HCT116 (cell line): ENCODE measurements at regions not wholly inside any gene's neighbourhood (a gene's known extent, or its start where the extent isn't known, plus 50 kb on each side); places are given as distances from the start of the nearest gene placed in this dataset.
A peak's percentile ranks its signal among the peaks of the same experiment; 100 is the strongest.

Experiments used
- ATAC-seq: fragments of 200-7000 bp; cut with Tn5 transposase; 2 replicates; pipeline ENCODE4 v1.9.1; 2020; ENCODE audit warnings: mild to moderate bottlenecking, moderate library complexity
- BruUV-seq: library from RNA; stranded (reverse); fragments of 400-500 nt; replicated peaks from 2 replicates; lab custom pipeline; 2021; lab: Mats Ljungman, UMichigan
- CTCF ChIA-PET: fragments of 300-600 bp; sonication (Branson Sonifier 250); formaldehyde crosslinking; loops from one replicate; lab custom pipeline; 2021; ENCODE audit warnings: antibody characterized with exemption; lab: Charles Lee
- POLR2A ChIA-PET: fragments of 300-600, 350-600 bp; sonication (Branson Sonifier 250); formaldehyde crosslinking; loops from one replicate; lab custom pipeline; 2021; ENCODE audit warnings: antibody characterized with exemption; lab: Charles Lee
- RAD21 ChIA-PET, 2 experiments: fragments of 300-600 bp; sonication (Branson Sonifier 250); formaldehyde crosslinking; loops; one replicate each; lab custom pipeline; 2023; ENCODE audit warnings: low total read pairs in 2 of 2; ENCODE audit not compliant: uncharacterized antibody in 2 of 2, unreplicated experiment in 2 of 2, low non-redundant PET in 1 of 2; lab: Charles Lee
- DNase-seq: peaks from one replicate; pipeline ENCODE4 v3.0.0-alpha.2; 2010; ENCODE audit warnings: low read depth, low spot score
- H2AFZ ChIP-seq: fragments of 200-600 bp; shearing (Covaris generic), sonication (generic); 2 replicates; pipeline ENCODE4 v1.6.1; 2017; ENCODE audit warnings: low read depth, mixed run types, mixed read lengths, antibody characterized with exemption, low read length; ENCODE audit not compliant: poor library complexity, severe bottlenecking
- H3K27ac ChIP-seq: 2 replicates; pipeline ENCODE4 v1.5.1; 2012; ENCODE audit warnings: low read depth, low read length
- H3K27me3 ChIP-seq: fragments of 200-600 bp; sonication (generic); 2 replicates; pipeline ENCODE4 v1.6.1; 2016; ENCODE audit warnings: mixed run types, low read length, mixed read lengths; ENCODE audit not compliant: insufficient read depth
- H3K36me3 ChIP-seq, 2 experiments: fragments of 200-500 bp in 1 of 2; fragments of 200-600 bp in 1 of 2; sonication (Bioruptor generic) in 1 of 2; sonication (generic) in 1 of 2; 2 replicates each; pipeline versions ENCODE4 v1.5.1 to v1.6.1; 2014 to 2016; ENCODE audit warnings: low read length in 2 of 2, inconsistent platforms in 1 of 2, mixed read lengths in 1 of 2, mixed run types in 1 of 2; ENCODE audit not compliant: insufficient read depth in 2 of 2, control insufficient read depth in 1 of 2
- H3K4me1 ChIP-seq, 2 experiments: fragments of 200-600 bp in 1 of 2; sonication (generic) in 1 of 2; 2 replicates each; pipeline versions ENCODE4 v1.5.1 to v1.6.1; 2012 to 2017; ENCODE audit warnings: low read length in 2 of 2, inconsistent platforms in 1 of 2, mild to moderate bottlenecking in 1 of 2, mixed read lengths in 1 of 2, mixed run types in 1 of 2, moderate library complexity in 1 of 2; ENCODE audit not compliant: insufficient read depth in 2 of 2, control insufficient read depth in 1 of 2
- H3K4me2 ChIP-seq: fragments of 200-600 bp; sonication (generic); 2 replicates; pipeline ENCODE4 v1.6.1; 2017; ENCODE audit warnings: mixed run types, low read length, mixed read lengths
- H3K4me3 ChIP-seq, 2 experiments: fragments of 200-600 bp in 1 of 2; sonication (generic) in 1 of 2; replicated peaks in 1 of 2; 2 replicates each; pipeline ENCODE4 v1.5.1; 2011 to 2016; ENCODE audit warnings: low read length in 2 of 2, control low read depth in 1 of 2, low read depth in 1 of 2, mild to moderate bottlenecking in 1 of 2, mixed read lengths in 1 of 2, mixed run types in 1 of 2
- H3K79me2 ChIP-seq: fragments of 200-600 bp; sonication (generic); 2 replicates; pipeline ENCODE4 v1.6.1; 2017; ENCODE audit warnings: mild to moderate bottlenecking, mixed run types, low read length, moderate library complexity, mixed read lengths; ENCODE audit not compliant: insufficient read depth
- H3K9ac ChIP-seq: fragments of 200-600 bp; sonication (generic); 2 replicates; pipeline ENCODE4 v1.6.1; 2016; ENCODE audit warnings: low read length, mixed read lengths
- H3K9me2 ChIP-seq: fragments of 200-600 bp; sonication (generic), shearing (Covaris generic); 2 replicates; pipeline ENCODE4 v1.6.1; 2017; ENCODE audit warnings: mixed run types, mild to moderate bottlenecking, moderate library complexity; ENCODE audit not compliant: insufficient read depth
- H3K9me3 ChIP-seq, 2 experiments: fragments of 200-500 bp in 1 of 2; fragments of 200-600 bp in 1 of 2; sonication (Bioruptor generic) in 1 of 2; sonication (generic) in 1 of 2; 2 replicates each; pipeline ENCODE4 v1.6.1; 2014 to 2017; ENCODE audit warnings: low read length in 2 of 2, mixed read lengths in 2 of 2, inconsistent platforms in 1 of 2, low read depth in 1 of 2, mild to moderate bottlenecking in 1 of 2, mixed run types in 1 of 2, moderate library complexity in 1 of 2; ENCODE audit not compliant: control insufficient read depth in 1 of 2, insufficient read depth in 1 of 2
- H4K20me1 ChIP-seq: fragments of 200-600 bp; sonication (generic), shearing (Covaris generic); 2 replicates; pipeline ENCODE4 v1.6.1; 2017; ENCODE audit warnings: mixed run types, mild to moderate bottlenecking, moderate library complexity; ENCODE audit not compliant: insufficient read depth
- RAD21 ChIP-seq: IDR thresholded peaks from 2 replicates; pipeline ENCODE4 v1.6.1; 2012; ENCODE audit warnings: low read depth, mild to moderate bottlenecking
- intact Hi-C: fragments of 100-400 bp; cut with micrococcal nuclease; formaldehyde crosslinking; loops from 2 replicates; pipeline ENCODE4 v1.10.0; 2022
- TF ChIP-seq, protein P1 (sequence below): IDR thresholded peaks from 2 replicates; pipeline ENCODE4 v1.6.1; 2012; ENCODE audit warnings: low read depth
- TF ChIP-seq, protein P2 (sequence below), 3 experiments: fragments of 200-600 bp in 1 of 3; sonication (generic) in 1 of 3; IDR thresholded peaks in 2 of 3; conservative IDR thresholded peaks in 1 of 3; 2 replicates each; pipeline ENCODE4 v1.5.1; 2012 to 2017; ENCODE audit warnings: low read depth in 2 of 3, low read length in 2 of 3, antibody characterized with exemption in 1 of 3, borderline replicate concordance in 1 of 3, control low read depth in 1 of 3, mild to moderate bottlenecking in 1 of 3, mixed read lengths in 1 of 3, mixed run types in 1 of 3, moderate library complexity in 1 of 3; ENCODE audit not compliant: insufficient read depth in 1 of 3

DNA sequence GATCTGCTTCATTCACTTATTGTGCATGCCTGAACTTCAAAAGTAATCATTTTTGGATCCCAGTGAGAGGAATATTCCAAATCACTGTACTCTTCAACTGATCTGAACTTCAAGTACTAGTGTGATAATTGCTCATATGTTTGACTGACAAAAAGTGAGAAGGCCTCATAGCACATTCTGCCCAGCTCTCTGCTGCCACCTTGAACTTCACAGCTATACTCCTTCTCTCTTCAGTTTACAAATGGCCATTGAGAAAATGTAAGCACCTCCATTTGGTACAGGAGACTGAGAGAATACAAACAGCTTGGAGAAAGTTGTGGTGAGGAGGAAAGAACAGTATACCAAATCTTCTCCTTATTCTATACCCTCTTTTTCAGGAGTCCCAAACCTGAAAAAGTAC is 946.0 kb upstream of the CHAC2 start:
- ATAC-seq (peak; percentile 65), DNase-seq (no peak)

More for the DNA sequence above, 946.0 kb upstream of the CHAC2 start:
- Histone ChIP-seq H4K20me1 (no peaks in the 10 kb centered on the region), H3K9me2 (0 out of 2 replicates have a peak, but pooled peaks cover 3% of the 10 kb centered on the region), H3K27me3 (no peaks in the 10 kb centered on the region), H3K79me2 (no peaks in the 10 kb centered on the region), H3K4me1 (no peaks in the 10 kb centered on the region), H3K4me3 (no peak overlapping the region), H3K36me3 (no peaks in the 10 kb centered on the region), H3K27ac (no peak overlapping the region), H2AFZ (no peak overlapping the region), H3K4me2 (no peak overlapping the region), H3K9ac (no peak overlapping the region), H3K9me3 (no peaks in the 10 kb centered on the region)
- RAD21 ChIA-PET, result interaction anchor here in 1 of 2 experiments (0.6 kb wide), 1 partner anchor 23 kb away, joined by 3 read pairs; no protein-coding TSS in a partner anchor
- TF ChIP-seq, protein P1, sequence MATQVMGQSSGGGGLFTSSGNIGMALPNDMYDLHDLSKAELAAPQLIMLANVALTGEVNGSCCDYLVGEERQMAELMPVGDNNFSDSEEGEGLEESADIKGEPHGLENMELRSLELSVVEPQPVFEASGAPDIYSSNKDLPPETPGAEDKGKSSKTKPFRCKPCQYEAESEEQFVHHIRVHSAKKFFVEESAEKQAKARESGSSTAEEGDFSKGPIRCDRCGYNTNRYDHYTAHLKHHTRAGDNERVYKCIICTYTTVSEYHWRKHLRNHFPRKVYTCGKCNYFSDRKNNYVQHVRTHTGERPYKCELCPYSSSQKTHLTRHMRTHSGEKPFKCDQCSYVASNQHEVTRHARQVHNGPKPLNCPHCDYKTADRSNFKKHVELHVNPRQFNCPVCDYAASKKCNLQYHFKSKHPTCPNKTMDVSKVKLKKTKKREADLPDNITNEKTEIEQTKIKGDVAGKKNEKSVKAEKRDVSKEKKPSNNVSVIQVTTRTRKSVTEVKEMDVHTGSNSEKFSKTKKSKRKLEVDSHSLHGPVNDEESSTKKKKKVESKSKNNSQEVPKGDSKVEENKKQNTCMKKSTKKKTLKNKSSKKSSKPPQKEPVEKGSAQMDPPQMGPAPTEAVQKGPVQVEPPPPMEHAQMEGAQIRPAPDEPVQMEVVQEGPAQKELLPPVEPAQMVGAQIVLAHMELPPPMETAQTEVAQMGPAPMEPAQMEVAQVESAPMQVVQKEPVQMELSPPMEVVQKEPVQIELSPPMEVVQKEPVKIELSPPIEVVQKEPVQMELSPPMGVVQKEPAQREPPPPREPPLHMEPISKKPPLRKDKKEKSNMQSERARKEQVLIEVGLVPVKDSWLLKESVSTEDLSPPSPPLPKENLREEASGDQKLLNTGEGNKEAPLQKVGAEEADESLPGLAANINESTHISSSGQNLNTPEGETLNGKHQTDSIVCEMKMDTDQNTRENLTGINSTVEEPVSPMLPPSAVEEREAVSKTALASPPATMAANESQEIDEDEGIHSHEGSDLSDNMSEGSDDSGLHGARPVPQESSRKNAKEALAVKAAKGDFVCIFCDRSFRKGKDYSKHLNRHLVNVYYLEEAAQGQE, result no peak
- TF ChIP-seq, protein P2, sequence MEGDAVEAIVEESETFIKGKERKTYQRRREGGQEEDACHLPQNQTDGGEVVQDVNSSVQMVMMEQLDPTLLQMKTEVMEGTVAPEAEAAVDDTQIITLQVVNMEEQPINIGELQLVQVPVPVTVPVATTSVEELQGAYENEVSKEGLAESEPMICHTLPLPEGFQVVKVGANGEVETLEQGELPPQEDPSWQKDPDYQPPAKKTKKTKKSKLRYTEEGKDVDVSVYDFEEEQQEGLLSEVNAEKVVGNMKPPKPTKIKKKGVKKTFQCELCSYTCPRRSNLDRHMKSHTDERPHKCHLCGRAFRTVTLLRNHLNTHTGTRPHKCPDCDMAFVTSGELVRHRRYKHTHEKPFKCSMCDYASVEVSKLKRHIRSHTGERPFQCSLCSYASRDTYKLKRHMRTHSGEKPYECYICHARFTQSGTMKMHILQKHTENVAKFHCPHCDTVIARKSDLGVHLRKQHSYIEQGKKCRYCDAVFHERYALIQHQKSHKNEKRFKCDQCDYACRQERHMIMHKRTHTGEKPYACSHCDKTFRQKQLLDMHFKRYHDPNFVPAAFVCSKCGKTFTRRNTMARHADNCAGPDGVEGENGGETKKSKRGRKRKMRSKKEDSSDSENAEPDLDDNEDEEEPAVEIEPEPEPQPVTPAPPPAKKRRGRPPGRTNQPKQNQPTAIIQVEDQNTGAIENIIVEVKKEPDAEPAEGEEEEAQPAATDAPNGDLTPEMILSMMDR (IDR thresholded peaks at IDR 0.05 in 2 of 3, conservative IDR thresholded peaks at IDR 0.05 in 1 of 3; ENCODE audit: borderline replicate concordance in 1 of 3, insufficient read depth in 1 of 3, low read depth in 2 of 3, low read length in 2 of 3), result peak in 2 of 3 experiments; percentile 35 to 42; a peak in 3 of 6 replicates
- peak; percentile 31; the same call in 1 of the 2 replicates for TF ChIP-seq RAD21
- intact Hi-C loops, result no loop called here
- no TSS peak for BruUV-seq
- CTCF ChIA-PET, result interaction anchor here (1.4 kb wide), 1 partner anchor 11 kb away, joined by 6 read pairs; no protein-coding TSS in a partner anchor
- POLR2A ChIA-PET, result no interaction called here
